ENCODE measurements at regions not wholly inside any gene's neighbourhood (a gene's known extent, or its start where the extent isn't known, plus 50 kb on each side); places are given as distances from the start of the nearest gene placed in this dataset.

- TF ChIP-seq MGA (IDR thresholded peaks at IDR 0.05) = no peak
- TF ChIP-seq, protein P1, sequence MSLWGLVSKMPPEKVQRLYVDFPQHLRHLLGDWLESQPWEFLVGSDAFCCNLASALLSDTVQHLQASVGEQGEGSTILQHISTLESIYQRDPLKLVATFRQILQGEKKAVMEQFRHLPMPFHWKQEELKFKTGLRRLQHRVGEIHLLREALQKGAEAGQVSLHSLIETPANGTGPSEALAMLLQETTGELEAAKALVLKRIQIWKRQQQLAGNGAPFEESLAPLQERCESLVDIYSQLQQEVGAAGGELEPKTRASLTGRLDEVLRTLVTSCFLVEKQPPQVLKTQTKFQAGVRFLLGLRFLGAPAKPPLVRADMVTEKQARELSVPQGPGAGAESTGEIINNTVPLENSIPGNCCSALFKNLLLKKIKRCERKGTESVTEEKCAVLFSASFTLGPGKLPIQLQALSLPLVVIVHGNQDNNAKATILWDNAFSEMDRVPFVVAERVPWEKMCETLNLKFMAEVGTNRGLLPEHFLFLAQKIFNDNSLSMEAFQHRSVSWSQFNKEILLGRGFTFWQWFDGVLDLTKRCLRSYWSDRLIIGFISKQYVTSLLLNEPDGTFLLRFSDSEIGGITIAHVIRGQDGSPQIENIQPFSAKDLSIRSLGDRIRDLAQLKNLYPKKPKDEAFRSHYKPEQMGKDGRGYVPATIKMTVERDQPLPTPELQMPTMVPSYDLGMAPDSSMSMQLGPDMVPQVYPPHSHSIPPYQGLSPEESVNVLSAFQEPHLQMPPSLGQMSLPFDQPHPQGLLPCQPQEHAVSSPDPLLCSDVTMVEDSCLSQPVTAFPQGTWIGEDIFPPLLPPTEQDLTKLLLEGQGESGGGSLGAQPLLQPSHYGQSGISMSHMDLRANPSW (CRISPR knock-in tag; IDR thresholded peaks at IDR 0.05) = peak; percentile 83
- no peak for TF ChIP-seq RBM39 (optimal IDR thresholded peaks at IDR 0.05; ENCODE audit: low read depth, low read length)
- TF ChIP-seq RFX7 (CRISPR knock-in tag; IDR thresholded peaks at IDR 0.05) = no peak
- TF ChIP-seq POLR2G (IDR thresholded peaks at IDR 0.05; ENCODE audit: low read depth, low read length) = no peak
- peak; percentile 30; the same call in 1 of the 2 replicates for TF ChIP-seq ETS1 (conservative IDR thresholded peaks at IDR 0.05; ENCODE audit: control insufficient read depth, low read depth, low read length)
- peak; percentile 14; the same call in 1 of the 2 replicates for TF ChIP-seq PRMT5 (CRISPR knock-in tag; IDR thresholded peaks at IDR 0.05)
- TF ChIP-seq BCL6 (CRISPR knock-in tag; IDR thresholded peaks at IDR 0.05) = no peak
- TF ChIP-seq SMARCA5 (IDR thresholded peaks at IDR 0.05) = no peak
Observed at GRCh38 chr22:19641983-19642451, 72.3 kb upstream of the SEPTIN5 start (continued).
